Stimulated activated CD8-positive, alpha-beta memory T cell treated with anti-CD3 and anti-CD28 coated beads, Interleukin-7, amount 100 ng/mL, for 48 hours (primary cell): ENCODE measurements at regions not wholly inside any gene's neighbourhood (a gene's known extent, or its start where the extent isn't known, plus 50 kb on each side); places are given as distances from the start of the nearest gene placed in this dataset.
"Not testable (repeated sequence)": the region's sequence is repeated elsewhere in the genome, so short reads cannot be mapped to it uniquely, and the experiment has no call there.

Source experiments
- DNase-seq, 2 donors: peaks; one replicate each; pipeline ENCODE4 v3.0.0-alpha.2; 2020; ENCODE audit warnings: low read depth in 1 of 2; ENCODE audit errors: extremely low read depth in 1 of 2

GRCh38 chr9:63912451-63912850 lies 1372.6 kb downstream of the FOXD4L5 start:
- not testable (repeated sequence) for DNase-seq

GRCh38 chr9:63909076-63909475 lies 1375.9 kb downstream of the FOXD4L5 start:
- DNase-seq: not testable (repeated sequence)

- DNase-seq: not testable (repeated sequence)
These were observed 1385.3 kb downstream of the FOXD4L5 start for GRCh38 chr9:63899637-63900190.

DNA sequence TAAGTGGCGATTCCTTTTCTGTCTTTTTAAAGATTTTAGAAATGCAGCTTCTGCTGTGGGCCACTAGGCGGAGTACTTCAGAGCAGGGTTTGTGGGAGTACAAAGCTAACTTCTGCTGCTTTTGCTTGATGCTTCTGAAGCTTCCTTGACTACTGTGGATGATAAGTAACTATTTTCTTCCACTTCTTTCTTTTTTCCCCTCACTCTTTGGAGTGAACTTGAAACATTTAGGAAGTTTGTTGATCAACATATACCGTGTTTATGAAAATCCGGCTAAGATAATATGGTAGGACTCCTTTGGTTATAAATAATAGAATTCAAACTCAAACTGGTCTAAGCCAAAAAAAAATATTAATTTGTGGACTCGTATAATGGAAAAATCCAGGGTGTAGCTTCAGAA lies 1403.6 kb downstream of the FOXD4L5 start:
- DNase-seq: not testable (repeated sequence)

DNA sequence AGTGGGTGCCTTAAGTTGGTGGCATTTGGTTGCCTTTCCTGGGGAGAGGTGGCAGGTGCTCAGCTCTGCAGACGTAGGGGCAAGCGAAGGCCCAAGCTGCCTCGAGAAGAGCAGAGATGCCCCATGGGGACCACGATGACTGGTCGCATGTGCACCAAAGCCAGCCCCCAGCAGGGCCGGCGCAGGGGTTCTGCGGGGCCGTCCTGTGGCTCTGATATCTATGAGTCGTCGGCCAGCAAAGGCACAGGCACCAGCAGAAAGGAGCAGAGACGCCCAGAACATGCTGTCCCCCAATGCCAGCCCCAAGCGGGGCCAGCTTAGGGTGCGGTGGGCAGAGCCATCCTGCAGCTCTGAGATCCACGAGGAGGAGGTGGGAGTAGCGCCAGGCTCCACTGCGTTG lies 1408.6 kb downstream of the FOXD4L5 start:
- not testable (repeated sequence) for DNase-seq

DNA sequence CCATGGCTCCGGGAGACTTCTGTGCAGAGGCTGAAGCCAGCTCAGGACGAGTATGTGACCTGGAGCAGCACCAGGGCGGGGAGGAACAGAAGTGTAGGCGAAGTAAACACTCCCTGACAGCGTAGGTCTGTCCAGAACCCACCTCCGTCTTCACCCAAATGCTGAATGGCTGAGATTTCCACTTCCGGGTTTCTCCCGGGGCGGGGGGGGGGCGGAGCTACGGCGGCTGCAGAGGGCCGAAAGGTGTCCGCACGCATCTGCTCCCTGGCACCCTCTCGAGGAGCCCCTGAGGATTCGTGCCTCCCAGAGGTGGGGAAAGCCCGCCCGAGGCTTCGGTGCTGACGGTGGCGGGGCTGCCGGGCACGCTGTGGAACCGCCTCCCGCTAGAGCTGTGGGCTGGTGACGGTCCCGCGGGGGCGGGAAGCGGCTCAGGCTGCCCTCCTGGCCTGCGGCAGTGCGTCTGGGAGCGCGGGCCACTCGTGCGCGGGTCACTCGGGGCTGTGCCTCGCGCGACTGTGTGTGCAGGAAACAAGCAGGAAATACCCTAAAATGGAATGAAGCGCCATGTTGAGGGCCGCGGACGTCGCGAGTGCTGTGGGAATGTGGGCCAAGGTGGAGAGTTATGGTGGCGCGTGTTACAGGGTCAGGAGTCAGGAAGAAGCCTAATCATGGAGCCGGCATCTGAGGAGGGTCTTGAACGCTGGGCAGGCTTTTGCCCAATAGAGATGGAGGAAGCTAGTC lies 1425.4 kb downstream of the FOXD4L5 start:
- no peak for DNase-seq

- DNase-seq: not testable (repeated sequence)
These were observed 1425.9 kb downstream of the FOXD4L5 start for GRCh38 chr9:63859090-63859474.

DNA sequence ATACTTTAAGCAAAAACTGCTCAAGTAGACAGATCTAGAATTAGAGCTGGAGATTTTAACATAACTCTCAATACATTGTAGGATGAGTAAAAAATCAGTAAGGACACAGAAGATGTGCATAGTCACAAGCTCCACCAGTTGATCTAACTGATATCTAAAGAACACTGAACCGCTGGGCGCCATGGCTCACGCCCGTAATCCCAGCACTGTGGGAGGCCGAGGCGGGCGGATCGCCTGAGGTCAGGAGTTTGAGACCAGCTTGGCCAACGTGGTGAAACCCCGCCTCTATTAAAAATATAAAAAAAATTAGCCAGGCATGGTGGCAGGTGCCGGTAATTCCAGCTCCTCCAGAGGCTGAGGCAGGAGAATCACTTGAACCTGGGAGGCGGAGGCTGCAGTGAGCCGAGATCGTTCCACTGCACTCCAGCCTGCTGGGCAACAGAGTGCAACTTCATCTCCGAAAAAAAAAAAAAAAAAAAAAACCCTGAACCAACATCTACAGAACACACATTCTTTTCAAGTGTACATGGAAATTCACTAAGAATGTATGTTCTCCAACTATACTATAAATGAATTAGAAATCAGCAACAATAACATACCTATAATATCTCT lies 1431.8 kb downstream of the FOXD4L5 start:
- not testable (repeated sequence) for DNase-seq

DNA sequence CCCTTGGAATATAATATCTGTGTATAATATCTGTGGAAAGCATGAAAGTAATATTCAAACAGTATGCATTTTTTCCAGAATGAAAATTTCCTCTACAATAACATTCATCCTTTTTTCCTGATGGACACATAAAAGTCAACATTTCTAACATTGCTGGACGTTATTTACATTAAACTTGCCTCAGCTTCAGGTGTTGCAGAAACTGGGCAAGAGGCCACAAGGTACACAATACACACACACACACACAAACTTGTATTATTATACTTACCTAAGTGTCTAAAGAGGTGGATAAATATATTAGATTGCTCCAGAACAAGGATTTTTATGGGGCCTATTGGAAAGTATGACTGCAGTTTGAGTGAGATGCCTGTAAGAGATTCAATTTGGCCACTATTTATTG lies 1460.2 kb downstream of the FOXD4L5 start:
- DNase-seq: not testable (repeated sequence)

- not testable (repeated sequence) for DNase-seq
These were observed 1461.4 kb downstream of the FOXD4L5 start for GRCh38 chr9:63823375-63824201.

GRCh38 chr9:63822615-63823374 lies 1462.2 kb downstream of the FOXD4L5 start:
- not testable (repeated sequence) for DNase-seq

GRCh38 chr9:63821293-63821692 lies 1463.7 kb downstream of the FOXD4L5 start:
- not testable (repeated sequence) for DNase-seq

DNA sequence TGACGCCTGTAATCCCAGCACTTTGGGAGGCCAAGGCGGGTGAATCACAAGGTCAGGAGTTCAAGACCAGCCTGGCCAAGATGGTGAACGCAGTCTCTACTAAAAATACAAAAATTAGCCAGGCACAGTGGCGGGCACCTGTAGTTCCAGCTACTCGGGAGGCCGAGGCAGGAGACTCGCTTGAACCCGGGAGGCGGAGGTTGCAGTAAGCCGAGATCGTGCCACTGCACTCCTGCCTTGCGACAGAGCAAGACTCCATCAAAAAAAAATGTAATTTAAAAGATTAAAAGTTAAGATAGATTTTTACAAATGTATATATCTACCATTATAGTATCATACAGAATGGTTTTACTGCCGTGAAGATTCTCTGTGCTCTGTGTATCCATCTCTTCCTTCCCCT lies 1464.1 kb downstream of the FOXD4L5 start:
- DNase-seq: not testable (repeated sequence)

- DNase-seq: not testable (repeated sequence)
These were observed 1464.6 kb downstream of the FOXD4L5 start for GRCh38 chr9:63820383-63820782.

DNA sequence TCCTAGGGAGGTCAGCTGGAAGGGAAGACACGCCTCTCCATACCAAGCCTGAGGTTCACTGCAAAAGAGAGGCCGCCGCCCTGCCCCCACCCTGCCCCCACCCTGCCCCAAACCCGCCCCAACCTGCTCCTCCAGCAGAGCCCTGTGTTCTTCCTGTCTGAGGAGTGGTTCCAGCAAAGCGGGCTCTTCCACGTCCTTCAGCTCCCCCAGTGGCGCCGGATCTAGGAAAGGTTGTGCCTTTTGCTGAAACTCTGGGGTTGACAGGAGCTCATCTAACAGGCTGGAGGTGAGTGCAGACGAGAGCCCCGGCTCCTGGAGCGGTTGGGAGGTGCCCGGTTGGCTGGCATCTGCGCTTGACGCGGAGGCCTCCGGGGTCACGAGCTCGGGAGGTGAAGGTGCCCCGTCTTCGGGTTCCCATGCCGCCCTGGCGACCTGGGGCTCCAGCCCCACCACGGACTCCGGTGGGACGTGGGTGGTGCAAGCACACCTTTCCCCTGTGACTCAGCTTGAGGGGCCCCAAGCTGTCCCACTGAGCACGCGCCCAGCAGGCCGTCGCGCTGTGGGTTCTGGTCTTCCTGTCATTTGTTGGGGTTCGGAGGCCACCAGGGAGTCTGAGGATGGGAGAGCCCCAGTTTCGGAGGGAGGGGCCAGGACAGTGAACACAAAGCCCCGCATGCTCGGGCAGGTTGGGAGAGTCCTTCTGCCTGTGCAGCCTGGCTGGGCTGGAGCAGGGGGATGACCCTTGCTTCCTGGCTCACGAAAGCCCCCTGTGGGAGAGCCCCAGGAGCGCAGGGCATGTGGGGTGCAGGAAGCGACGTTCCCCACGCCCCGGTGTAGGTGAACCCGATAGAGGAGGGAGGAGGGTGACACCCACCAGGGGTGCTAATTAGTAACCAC lies 1467.1 kb downstream of the FOXD4L5 start:
- DNase-seq: peak; percentile 41 to 51

GRCh38 chr9:63816751-63817621 lies 1468.0 kb downstream of the FOXD4L5 start:
- DNase-seq: peak in 1 of 2 donors; percentile 64

DNA sequence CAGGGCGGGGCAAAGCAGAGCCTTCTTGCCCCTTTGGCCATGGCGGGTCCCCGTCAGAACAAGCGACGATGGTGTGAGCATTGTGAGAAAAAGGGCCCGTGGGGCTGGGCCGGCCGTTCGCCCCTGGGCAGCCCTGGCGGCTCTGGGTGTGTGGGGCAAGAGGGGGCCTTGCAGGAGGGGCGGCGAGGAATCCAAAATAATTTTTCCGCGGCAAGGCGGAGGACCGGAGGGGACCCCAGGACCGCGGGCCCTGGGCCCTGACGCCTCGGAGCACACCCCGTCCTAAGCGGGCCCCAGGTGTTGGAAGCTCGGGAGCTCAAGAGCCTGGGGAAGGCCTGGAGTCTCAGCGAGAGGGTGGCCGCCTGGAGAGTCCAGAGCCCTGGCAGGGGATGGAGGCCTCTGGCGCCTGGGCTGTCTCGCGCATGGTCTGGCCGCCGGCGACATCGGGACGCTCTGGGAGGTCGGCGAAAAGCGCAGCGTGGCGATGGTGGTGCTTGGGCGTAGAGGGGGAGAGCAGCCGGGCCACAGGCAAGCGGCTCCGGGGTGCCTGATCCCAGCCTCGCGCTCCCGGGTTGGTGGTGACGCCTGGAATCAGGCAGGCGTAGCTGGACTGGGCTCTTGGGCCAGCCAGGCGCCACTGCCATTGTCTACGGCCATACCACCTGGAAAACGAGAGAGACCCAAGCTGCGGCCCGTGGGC lies 1469.9 kb downstream of the FOXD4L5 start:
- not testable (repeated sequence) for DNase-seq
